Activated CD8-positive, alpha-beta memory T cell treated with anti-CD3 and anti-CD28 coated beads for 24 hours (primary cell): ENCODE measurements at regions not wholly inside any gene's neighbourhood (a gene's known extent, or its start where the extent isn't known, plus 50 kb on each side); places are given as distances from the start of the nearest gene placed in this dataset.
"Not testable (repeated sequence)": the region's sequence is repeated elsewhere in the genome, so short reads cannot be mapped to it uniquely, and the experiment has no call there.

Experiments used
- DNase-seq: peaks from one replicate; pipeline ENCODE4 v3.0.0-alpha.2; 2020

GRCh38 chr18:38646296-38646695 is 1080.7 kb upstream of the CELF4 start:
- DNase-seq: no peak

DNA sequence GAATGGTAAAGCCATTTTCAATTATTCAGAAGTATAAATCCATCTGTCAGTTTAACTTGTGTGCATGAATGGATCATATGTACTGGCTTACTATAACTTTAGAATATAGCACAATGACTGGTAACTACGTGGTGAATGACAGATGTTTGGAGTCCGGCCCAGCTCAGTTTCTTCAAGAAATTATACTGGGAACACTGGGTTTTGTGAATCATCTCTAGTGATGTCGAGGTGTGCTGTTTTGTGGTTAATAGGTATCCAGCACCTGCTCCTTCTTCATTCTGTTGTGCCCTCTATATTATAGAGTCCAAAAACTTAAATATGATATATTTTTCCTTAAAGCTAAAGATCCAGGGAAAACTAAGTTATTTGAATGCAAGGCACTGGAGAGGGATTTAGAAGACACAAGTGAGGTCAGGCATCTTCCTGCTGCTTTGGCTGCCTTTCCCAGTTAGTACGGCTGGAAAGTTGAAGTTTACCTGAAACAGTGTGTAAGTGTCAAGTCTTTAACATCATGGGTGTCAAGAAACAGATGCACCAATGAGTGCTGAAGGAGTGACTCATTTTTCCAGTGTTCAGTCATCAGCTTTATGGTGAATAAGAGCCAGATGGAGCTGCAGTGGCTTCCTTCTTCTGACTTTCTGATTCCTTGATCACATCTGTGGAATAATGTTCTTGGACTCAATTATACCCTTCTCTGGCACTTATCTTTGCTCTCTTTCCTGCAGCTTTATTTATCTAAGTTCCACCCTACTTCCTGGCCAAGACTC is 1079.5 kb upstream of the CELF4 start:
- no peak for DNase-seq

DNA sequence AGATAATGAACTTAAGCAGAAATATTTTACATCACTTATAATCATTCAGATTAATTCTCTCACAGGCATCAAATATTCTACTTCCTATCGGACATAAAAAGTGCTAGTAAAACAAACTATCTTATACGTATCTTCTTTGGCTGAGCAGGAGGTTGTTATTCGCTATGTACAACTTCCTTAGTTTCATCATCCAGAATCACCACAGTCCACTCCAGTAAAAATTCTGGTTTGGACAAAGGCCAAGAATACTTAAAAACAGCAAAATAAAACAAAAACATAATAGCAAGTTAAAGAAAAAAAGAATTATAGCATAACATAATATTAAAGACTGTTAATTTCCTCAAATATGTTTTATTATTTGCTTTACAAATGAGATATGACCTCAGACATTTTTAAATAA is 1077.1 kb upstream of the CELF4 start:
- DNase-seq: no peak

DNA sequence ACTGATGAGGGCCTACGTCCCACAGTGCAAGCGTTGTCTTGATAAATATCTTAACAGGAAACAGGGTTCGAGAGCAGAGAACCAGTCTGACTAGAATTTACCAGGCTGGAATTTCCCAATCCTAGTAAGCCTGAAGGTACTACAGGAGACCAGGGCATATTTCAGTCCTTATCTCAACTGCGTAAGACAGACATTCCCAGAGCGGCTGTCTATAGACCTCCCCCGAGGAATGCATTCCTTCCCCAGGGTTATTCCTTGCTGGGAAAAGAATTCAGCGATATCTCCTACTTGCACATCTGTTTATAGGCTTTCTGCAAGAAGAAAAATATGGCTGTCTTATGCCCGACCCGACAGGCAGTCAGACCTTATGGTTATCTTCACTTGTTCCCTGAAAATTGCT is 1074.1 kb upstream of the CELF4 start:
- DNase-seq: not testable (repeated sequence)

DNA sequence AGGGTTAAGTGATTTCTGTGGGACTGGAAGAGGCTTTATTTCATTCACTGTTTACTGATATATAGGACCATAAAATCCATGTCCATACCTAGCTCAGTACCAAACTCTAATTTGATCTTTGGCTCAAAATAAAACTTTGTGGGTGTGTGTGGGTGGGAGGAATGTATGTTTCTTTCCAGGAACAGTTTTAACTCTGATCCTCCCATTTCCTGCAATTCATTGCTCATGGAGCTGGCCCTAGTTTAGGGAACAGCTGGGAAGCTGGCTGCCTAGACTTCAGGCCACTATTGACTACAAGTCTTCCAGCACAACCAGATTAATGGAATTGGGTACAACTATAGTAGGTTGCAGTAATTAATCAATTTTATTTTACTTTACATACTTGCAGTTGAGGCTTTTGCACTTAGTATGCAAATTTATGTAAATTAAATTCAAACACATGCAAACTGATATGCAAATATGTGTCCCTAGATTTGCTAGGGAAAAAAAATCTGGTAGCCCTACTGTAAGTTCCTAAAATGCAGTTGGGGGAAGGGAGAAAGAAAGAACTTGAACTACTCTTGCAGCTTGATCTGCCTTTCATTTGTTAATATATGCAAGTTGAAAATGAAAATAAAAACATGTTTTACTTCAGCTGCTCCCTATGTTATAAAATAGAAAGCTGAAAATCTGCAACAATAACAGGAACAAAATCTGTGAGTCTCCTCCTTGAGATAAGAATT is 1070.3 kb upstream of the CELF4 start:
- DNase-seq: no peak

- no peak for DNase-seq
These were observed 1068.5 kb upstream of the CELF4 start for GRCh38 chr18:38634117-38634516.

- no peak for DNase-seq
These were observed 1067.7 kb upstream of the CELF4 start for GRCh38 chr18:38633333-38633732.

GRCh38 chr18:38619129-38619528 is 1053.5 kb upstream of the CELF4 start:
- DNase-seq: no peak

DNA sequence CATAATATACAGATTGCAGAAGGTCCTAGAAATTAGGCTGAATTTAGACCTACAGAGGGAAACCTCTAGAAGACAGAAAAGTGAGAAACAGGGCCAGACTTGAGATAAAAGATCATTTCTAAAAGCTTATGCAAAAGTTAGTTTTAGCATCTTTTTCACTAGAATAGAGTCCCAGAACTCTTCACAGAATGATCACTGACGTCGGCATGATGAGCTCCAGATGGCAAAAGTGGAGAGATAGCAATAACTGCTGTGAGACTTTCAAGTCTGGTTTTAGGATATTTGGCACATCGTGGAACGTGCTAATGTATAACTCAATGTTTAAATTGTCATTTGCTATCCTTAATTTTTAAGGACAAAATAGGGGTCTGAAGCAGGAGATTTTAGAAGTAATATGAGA is 1050.7 kb upstream of the CELF4 start:
- DNase-seq: no peak

DNA sequence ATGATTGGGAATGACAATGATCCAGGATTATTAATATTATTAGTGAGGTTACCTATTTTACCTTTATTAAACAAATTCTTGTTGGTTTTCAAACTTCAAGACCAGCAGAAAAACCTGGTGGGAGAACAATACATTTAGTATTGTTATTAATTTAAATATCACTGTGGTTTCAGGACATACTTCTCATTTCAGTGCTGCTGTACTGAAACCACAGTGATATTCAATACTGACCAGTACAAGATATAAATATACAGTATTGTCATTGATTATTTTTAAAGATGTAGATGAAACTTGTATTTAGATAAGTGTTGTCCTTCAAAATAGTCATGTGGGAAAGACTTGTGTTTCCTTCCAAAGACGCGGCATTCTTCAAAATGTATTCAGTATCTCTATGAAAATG is 1047.3 kb upstream of the CELF4 start:
- DNase-seq: no peak

DNA sequence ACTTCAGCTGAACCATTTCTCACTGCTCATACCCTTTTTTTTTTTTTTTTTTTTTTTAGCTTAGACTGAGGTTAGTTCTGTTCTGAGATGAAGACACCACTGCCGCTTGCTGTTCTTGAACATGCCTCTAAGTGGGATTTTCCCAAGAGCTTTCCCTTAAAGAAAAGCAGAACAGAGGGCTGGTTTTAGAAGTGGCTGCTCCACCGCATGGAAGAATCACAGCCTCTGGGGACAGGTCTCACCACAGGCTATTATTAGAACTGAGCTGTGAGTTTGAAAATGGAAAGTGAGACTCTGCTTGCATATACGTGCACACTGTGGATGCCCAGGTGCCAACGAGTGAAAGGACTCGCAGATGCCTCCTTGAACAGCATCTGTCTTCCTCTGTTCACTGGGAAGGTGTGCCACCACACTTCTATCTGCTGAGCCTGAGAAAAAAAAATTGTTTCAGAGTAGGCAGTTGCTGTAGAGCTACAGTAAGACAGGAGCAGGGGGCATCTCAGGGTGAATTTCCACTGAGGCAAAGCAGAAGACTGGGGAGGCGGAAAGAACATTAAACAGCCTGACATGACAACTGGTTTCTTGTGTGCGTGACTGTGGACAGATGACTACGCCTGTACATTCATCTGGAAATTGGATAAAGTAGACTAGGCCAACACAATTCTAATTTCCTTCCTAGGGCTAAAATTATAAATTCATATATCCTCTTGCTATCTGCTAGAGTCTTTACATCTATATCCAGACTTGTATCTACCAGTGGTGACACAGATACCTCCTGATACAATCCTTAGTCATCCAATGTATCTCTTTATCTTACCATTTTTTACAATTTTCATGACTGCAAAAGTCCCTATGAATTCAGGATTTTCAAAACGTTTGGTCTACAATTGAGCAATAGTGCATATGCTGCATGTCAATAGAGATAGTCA is 1045.7 kb upstream of the CELF4 start:
- no peak for DNase-seq

DNA sequence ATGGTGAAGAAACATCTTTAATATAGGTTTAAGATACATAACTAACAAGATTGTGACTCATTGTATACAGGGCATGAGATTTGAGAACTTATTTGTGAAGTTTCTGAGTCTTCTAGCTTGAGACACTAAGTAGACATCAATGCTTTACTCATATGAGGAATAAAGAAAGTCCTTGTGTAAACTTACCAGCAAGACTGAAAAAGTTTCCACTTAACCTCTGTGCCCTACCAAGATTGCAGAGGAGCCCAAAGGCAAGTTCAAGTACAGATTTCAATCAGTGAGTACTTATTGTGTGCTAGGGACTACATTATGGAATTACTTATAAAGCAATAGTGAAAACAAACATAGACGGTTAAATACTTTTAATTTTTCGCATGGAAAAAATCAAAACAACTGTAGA is 1041.2 kb upstream of the CELF4 start:
- DNase-seq: no peak

GRCh38 chr18:38602341-38602740 is 1036.7 kb upstream of the CELF4 start:
- DNase-seq: no peak

GRCh38 chr18:38587571-38587970 is 1022.0 kb upstream of the CELF4 start:
- DNase-seq: no peak

DNA sequence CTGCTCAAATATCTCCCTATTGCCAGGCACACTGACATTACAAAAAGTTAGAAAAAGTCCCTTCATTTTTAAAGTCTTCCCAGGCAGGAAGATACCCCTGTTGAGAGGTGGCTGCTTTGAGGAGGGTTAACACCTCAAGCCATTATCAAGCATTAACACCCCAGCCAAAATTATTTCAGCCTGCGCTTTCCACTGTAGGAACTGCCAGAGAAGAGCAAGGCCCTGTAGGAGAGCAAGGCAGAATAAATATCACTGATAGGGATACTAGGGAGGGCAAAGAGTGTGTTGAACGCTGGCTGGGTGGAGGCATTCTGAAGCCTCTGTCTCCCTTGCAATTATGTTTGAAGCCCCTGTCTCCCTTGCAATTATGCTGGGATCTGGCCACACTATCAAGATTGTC is 1020.7 kb upstream of the CELF4 start:
- DNase-seq: no peak

- no peak for DNase-seq
These were observed 1014.2 kb upstream of the CELF4 start for GRCh38 chr18:38579764-38580163.

DNA sequence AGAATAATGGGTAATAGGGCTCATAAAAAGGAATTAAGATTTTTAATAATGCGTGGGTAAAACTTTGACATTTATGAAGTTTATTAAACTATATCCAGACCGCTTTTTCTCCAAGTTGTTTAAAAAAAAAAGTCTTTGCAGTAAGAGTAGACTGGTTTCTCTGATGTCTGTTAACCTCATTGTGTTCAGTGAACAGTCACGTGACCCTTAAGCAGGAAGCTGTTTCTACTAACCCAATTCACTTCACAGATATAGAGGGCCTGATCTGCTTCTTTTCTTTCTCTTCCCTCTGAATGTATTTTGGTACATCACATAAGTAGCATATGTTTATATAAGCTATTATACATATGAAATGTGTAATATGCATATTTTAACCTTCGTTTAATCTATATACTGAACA is 1011.3 kb upstream of the CELF4 start:
- no peak for DNase-seq

- no peak for DNase-seq
These were observed 1010.8 kb upstream of the CELF4 start for GRCh38 chr18:38576349-38576748.

DNA sequence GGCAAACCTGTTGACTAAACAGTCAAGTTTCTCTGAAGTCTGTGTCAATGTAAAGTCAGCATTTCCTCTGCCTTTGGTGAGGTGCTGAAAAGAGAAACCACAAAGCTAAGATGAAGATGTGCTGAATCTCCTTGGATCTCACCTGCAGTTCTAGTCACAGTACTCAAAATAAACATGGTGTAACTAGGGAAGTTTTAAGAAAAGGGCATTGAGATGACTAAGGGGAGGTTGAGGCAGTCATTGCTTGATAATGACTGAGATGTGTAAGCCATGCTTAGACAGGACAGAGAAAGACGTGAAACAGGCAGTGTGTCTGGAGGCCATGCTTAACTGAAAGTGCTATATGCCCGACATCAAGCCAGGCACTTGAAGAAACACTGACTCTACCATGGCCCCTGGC is 1010.0 kb upstream of the CELF4 start:
- no peak for DNase-seq

DNA sequence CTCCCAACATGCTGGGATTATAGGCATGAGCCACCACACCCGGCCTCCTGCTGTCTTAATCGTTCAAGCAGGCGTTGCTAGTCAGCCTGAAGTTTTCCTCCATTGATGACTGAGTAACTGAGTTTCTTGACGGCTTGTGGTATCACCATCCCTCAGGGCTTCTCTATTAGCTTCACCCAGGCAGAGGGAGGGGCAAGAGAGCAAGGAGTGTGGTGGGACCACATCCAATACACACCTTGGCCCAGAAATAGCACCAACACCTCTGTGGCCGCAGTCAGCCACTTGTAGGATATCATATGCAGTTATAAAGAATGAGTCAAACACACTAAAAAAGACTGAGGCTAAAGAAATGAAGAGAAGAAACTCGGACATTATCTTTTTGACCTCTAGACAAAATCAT is 1009.4 kb upstream of the CELF4 start:
- DNase-seq: no peak

DNA sequence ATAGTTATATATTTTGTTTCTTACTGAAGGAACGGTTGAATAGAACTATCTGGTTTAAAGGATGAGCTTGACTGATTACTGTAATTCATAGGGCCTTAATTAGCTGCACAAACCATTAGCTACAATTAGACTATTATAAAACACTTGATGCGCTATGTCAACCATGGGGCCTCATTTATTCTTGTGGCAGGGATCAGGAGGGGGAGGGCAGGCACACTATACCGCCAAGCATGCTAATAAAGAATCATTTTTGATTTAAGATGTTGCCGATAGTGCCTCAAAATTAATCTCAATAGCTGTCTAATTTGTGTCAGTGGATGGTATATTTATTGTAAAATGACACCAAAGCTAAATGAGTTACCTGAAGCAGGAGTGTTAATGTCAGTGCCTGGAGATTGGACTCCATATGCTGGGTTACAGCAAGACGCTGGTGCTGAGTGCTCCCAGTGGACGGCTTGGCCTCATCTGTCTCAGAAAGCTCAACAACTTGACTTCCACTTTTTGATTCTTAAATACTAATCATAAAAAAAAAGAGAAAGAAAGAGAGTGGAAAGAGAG is 1007.0 kb upstream of the CELF4 start:
- no peak for DNase-seq

DNA sequence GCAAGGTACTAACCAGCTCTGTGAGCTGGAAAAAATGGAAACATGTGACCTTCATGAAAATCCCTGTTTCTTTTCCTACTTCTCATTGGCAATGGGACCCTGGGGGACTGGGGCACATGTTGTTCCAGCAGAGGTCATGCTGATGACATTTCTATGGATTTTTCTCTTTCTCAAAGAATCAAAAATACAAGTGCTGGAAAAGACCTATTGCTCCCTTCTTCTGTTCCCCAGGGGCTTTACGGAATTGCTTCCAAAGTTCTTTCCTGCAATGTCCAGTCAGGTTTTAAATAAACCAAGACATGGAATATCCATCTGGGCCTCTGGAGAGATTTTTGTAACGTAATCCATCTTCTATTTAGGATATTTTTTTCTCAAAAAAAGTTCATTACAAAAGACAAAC is 1006.1 kb upstream of the CELF4 start:
- DNase-seq: no peak

- DNase-seq: no peak
These were observed 999.9 kb upstream of the CELF4 start for GRCh38 chr18:38565513-38565912.
